HG03354 (cell line): ENCODE measurements at regions not wholly inside any gene's neighbourhood (a gene's known extent, or its start where the extent isn't known, plus 50 kb on each side); places are given as distances from the start of the nearest gene placed in this dataset.

Source experiments
- ATAC-seq: cut with Tn5 transposase; IDR thresholded peaks from one replicate; pipeline ENCODE4 v1.9.1; 2021; ENCODE audit warnings: mild to moderate bottlenecking; ENCODE audit not compliant: unreplicated experiment, poor library complexity, severe bottlenecking

GRCh38 chr16:59748531-59748930, 1014.4 kb upstream of the GOT2 start:
- no peak for ATAC-seq

GRCh38 chr16:59743504-59743903, 1009.4 kb upstream of the GOT2 start:
- ATAC-seq: no peak

- ATAC-seq: no peak
Observed at GRCh38 chr16:59740858-59741257, 1006.7 kb upstream of the GOT2 start.

GRCh38 chr16:59737274-59737673, 1003.2 kb upstream of the GOT2 start:
- ATAC-seq: no peak

- ATAC-seq: no peak
Observed at GRCh38 chr16:59733321-59733720, 999.2 kb upstream of the GOT2 start.

DNA sequence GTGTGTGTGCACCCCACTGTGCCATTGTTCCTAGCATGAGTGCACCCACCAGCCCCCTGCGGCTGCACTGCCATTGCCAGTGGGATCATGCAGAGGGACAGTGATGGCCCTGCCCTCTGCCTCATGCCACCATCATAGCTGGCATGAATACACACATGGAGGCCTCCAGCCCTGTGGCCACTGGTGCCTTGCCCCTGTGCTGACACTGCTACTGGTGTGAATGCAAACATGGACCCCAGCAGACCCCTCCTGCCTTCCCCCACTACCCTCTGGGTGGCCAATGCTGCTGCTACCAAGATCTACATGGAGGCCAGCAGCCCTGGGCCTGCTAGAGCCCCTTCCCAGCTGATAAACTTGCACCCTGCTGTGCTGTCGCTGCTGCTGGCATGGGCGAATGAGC, 995.5 kb upstream of the GOT2 start:
- no peak for ATAC-seq

DNA sequence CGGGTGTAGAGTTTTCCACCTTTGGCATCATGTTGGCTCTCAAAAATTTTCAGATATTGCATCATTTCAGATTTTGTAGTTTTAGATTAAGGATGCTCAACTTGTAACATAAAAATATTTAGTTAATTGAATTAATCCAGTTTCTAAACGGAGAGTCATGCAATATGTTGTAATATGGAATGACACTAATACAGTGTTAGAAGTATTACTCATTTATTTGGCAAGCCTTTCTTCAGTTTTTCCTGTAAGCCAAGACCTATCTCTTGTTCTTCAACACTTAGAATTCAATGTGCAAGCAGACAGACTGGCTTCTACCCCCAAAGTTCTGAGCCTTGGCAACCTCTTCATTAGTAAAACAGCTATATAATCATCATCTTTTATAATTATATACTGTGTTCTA, 985.0 kb upstream of the GOT2 start:
- no peak for ATAC-seq

GRCh38 chr16:59707436-59708226, 973.5 kb upstream of the GOT2 start:
- no peak for ATAC-seq

DNA sequence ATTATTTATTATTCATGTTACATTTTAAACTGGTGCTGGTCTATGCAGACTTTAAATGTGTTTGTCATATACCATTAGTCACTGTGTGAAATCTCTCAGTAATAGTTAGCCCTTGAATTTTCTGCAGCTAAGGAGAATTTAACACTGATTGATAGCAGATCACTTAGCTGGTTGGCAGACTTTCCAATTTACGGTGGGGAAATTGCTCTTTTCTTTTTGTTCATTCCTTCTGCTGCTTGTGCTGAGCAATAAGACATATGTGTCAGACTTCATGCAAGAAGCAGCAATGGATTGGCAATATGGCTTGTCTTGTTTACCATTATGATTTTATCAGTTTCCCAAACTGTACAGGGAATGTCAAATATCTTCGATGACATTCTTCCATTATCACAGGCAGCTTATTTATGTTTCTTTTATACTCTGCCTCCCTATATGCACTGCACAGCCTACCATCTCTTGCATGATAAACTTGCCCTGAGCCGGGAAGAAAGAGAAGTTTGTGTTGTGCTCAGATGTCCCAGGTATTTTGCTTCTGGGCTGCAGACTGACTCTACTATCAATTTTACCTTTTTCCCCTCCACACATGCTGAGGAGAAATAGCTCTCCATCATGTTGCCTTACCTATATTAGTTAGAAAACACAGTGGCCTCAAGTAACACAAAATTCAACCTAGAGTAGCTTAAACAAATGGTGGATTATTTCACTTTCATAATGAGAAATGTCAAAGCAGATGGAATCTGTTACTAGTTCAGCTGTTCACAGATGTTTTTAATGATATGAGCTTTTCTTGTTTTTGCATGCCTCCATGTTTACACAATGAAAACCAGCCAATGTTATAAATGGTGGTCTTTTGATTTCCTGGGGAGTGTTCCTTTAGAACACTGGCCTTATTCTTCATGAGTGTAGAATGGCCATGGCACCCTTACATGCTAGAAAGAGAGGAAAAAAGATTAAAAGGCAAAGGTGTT, 968.1 kb upstream of the GOT2 start:
- no peak for ATAC-seq

DNA sequence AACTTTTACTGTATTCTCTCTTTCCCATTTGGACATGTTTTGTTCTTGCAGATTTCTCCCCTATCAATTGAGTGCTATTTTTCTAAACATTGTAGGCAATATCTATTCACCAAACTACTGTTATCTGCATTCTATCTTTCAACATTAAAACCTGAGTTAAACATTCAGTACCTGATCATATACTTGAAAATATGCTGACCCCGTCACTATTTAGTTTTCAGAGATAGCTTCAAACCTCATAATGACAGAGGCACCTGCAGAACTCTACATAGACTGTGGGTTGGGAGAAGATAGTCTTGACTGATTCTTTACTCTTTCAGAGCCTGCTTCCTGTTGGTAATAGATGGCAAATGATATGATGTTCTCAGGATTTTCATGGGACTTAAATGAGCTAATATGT, 965.7 kb upstream of the GOT2 start:
- no peak for ATAC-seq

DNA sequence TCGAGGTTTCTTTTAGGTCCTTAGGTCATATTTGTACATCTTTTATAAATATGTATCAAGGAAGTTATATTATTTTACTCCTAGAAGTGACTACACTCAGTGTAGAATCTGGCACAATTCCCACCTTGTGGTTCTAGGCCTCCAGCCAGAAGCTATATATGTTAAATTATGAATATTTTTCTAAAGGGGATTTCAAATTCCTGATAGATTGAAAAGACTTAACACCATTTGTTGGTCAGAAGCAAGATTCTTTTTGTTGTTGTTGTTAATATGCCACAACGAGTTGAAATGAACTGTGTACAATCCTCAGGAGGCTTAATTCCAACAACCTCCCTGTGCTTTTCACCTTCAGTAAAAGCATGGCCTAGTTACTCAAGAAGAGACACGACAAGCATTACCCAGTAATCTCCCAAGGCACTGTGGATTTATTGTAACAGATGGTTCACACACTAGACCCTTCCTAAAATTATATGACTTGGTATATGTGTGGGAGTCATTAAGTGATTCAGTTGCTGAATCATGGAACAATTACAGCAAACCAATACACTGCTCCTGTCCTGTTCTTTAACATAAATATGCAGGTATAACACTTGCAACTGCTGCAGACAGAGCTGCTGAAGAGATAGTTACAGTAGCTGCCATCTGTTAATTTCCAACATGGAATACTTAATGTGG, 964.4 kb upstream of the GOT2 start:
- no peak for ATAC-seq

- no peak for ATAC-seq
Observed at GRCh38 chr16:59697761-59698160, 963.6 kb upstream of the GOT2 start.

GRCh38 chr16:59697236-59697635, 963.1 kb upstream of the GOT2 start:
- ATAC-seq: no peak

DNA sequence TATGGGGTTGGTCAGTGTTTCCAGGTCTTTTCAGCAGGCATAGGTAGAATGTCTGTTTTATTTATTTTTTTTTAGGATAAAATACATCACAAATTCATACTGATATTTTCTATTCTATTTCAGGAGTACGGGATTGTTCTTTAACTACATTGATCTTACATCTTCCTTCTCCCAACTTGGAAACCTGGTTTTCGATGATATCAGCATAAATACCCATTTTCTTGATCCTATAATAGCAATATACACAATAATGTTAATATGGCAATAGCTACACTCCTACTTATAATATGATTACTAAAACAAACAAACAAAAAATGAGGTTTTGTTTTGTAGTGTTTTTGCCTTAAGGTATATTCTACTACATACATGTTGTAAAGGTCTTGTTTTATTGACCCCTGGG, 962.4 kb upstream of the GOT2 start:
- no peak for ATAC-seq

DNA sequence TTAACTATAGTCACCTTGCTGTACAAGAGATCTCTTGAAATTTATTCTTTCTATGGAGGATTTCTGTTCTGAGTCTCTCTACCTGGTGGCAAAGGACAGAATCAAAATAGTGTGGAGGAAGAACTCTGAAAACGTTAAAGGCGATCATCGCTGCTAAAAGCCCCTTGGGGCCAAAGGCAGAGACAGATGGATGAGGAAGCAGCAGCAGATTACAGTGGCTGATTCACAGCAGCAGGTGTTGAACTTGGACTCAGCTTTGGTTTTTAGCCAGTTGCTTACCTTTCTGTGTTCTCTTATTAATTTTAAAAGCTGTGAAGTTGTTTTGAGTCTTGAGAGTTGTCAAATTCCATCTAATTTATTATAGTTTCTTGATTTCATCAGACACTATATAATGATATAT, 956.1 kb upstream of the GOT2 start:
- ATAC-seq: no peak

DNA sequence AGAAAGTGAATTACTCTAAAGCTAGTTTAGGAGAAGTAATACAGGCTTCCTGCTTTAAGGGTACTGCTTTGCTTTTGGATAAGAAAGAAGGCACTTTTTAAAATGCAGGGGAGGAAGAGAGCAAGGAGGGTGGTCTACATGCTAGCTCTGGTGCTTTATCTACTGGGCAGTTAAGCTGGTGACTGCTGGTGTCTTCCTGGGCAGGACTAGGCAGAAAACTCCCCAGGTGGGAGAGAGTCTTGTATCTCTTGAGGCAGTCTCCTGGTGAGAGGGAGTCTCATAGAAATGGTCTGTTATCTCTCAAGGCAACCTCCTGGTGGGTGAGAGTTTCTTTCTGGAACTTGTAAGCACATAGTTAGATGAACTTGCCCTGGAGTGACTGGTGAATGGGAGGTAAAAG, 953.9 kb upstream of the GOT2 start:
- ATAC-seq: no peak

DNA sequence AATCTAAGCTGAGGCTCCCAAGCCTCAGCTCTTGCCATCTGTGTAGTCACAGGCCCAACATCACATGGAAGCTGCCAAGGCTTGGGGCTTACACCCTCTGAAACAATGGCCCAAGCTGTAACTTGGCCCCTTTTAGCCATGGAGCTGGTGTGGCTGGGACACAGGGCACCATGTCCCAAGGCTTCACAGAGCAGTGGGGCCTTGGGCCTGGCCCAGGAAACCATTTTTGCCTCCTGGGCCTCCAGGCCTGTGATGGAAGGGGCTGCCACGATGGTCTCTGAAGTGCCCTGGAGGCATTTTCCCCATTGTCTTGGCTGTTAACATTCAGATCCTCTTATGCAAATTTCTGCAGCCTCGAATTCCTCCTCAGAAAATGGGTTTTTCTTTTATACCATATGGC, 952.3 kb upstream of the GOT2 start:
- ATAC-seq: no peak

GRCh38 chr16:59684911-59685310, 950.8 kb upstream of the GOT2 start:
- ATAC-seq: no peak

DNA sequence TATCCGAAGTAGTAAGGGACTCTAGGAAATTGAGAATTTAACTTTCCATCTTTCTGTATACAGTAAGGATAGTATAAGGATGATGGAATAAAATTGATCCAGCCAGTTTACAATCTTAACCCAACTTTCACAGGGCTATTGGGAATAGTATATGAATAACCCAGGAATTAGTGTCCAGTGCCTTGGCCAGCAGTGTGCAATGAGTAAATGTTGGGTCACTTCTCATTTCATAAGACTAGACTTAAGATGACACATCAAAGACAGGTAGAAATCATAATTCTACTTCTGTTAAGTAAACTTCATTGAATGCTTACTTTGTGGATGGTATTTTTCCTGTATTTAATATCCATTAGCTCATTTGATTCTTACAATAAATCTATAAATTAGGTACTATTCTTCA, 949.6 kb upstream of the GOT2 start:
- ATAC-seq: no peak

DNA sequence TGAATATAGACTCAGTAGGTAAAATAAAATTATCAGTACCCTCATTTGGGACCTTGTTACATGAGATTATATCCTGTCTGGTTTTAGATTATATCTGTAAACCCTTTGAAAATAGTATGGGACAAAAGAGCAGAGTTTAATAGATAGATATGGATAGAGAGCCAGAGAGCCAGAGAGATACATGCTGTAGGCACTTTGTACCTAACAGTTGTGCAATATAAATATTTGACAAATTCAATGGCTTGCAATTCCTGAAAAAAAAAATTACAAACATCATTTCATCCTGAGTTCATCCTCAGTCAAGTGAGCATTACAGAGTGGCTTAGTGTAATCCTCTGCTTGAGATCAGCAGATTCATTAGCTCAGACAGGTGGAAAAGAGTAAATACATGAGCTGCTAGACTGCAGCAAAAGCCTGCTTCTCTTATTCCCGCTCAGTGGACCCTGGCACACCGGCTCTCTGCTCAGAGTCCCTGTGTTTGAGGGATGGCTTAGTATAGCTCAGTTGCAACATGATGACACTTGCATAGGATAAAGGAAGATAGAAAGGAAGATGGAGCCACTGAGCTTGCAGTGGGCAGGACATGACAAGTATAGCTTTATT, 931.6 kb upstream of the GOT2 start:
- no peak for ATAC-seq
